ENCODE measurements at regions not wholly inside any gene's neighbourhood (a gene's known extent, or its start where the extent isn't known, plus 50 kb on each side); places are given as distances from the start of the nearest gene placed in this dataset.

GRCh38 chr6:6915813-6916547 is 191.8 kb upstream of the RREB1 start:
- H3K9ac ChIP-seq (ENCODE audit: insufficient read depth in 1 of 2, low read depth in 2 of 2, low read length in 2 of 2), result peak overlapping the region; percentile 17 to 57; a peak in 2 of 4 replicates
- no peaks in the 10 kb centered on the region for H4K20me1 ChIP-seq (replicated peaks; ENCODE audit: control insufficient read depth, insufficient read depth, low read length)
- peaks cover 5 to 16% of the 10 kb centered on the region in 2 experiments; a peak in 4 of 5 replicates for H3K4me1 ChIP-seq (replicated peaks in 1 of 2; ENCODE audit: control insufficient read depth in 2 of 2, insufficient read depth in 2 of 2, low read length in 2 of 2)
- no peaks in the 10 kb centered on the region for H3K79me2 ChIP-seq (ENCODE audit: control insufficient read depth, insufficient read depth, low read length)
- intact Hi-C loops (cut with micrococcal nuclease) (loop anchor here (10.0 kb wide), 1 partner anchor 131 kb away; no protein-coding TSS in a partner anchor), in situ Hi-C loops (cut with MboI) (no loop called here)
- H3K27me3 ChIP-seq (ENCODE audit: control insufficient read depth in 2 of 2, insufficient read depth in 2 of 2, low read length in 2 of 2), result no peaks in the 10 kb centered on the region
- H2AFZ ChIP-seq (ENCODE audit: low read depth, low read length), result peak overlapping the region; percentile 90
- H3K36me3 ChIP-seq (ENCODE audit: control insufficient read depth, insufficient read depth, low read length), result no peaks in the 10 kb centered on the region
- H3K9me3 ChIP-seq (replicated peaks; ENCODE audit: control insufficient read depth, insufficient read depth, low read depth, low read length), result no peaks in the 10 kb centered on the region
- no peaks in the 10 kb centered on the region for H3K9me1 ChIP-seq (ENCODE audit: control insufficient read depth, insufficient read depth, low read length)
- POLR2A ChIA-PET, result interaction anchor here (0.8 to 1.4 kb wide), 2 partner anchors 12 to 300 kb away, joined by 3 to 6 read pairs; no protein-coding TSS in a partner anchor
- BruUV-seq (replicated peaks), result no TSS peak
- H3K27ac ChIP-seq (ENCODE audit: extremely low read depth, low read depth, low read length), result peak overlapping the region; percentile 3; the same call in 1 of the 3 replicates
- no peak overlapping the region for H3K4me3 ChIP-seq
- DNase-seq (ENCODE audit: extremely low read depth in 1 of 4, low spot score in 3 of 4) (no peak), ATAC-seq (peak; percentile 11; the same call in 1 of the 3 replicates), FAIRE-seq (no peak)
- 19% methylated on average over 9 of the region's 9 CpGs for WGBS (ENCODE audit: insufficient coverage, low coverage, missing lambda C conversion rate)
- CTCF ChIA-PET (ENCODE audit: low intra/inter-chr PET ratio), result no interaction called here
- H3K4me2 ChIP-seq (ENCODE audit: insufficient read depth, low read length), result peak overlapping the region; percentile 51
- TF ChIP-seq CEBPB (tag; IDR thresholded peaks at IDR 0.05), result peak; percentile 68
- no peak for TF ChIP-seq SRSF1 (IDR thresholded peaks at IDR 0.05; ENCODE audit: low read depth, low read length)
- no peak for TF ChIP-seq PHF21A (IDR thresholded peaks at IDR 0.05; ENCODE audit: borderline replicate concordance, low read depth)
- TF ChIP-seq FIP1L1 (IDR thresholded peaks at IDR 0.05; ENCODE audit: low read depth, low read length, poor library complexity, severe bottlenecking), result no peak
- no peak for TF ChIP-seq CREM (IDR thresholded peaks at IDR 0.05; ENCODE audit: low read depth)
- no peak for TF ChIP-seq TRIM28 (IDR thresholded peaks at IDR 0.05)
- TF ChIP-seq TAF9B (IDR thresholded peaks at IDR 0.05; ENCODE audit: partially characterized antibody), result no peak
- no peak for TF ChIP-seq PHTF2 (CRISPR knock-in tag; IDR thresholded peaks at IDR 0.05)
- TF ChIP-seq CBFA2T2 (conservative IDR thresholded peaks at IDR 0.05), result no peak
- TF ChIP-seq FOSL1 (tag; conservative IDR thresholded peaks at IDR 0.05), result 0 out of 2 replicates have a peak, but pooled peaks have one; percentile 2
- TF ChIP-seq ZBTB34 (CRISPR knock-in tag; IDR thresholded peaks at IDR 0.05), result no peak
- TF ChIP-seq L3MBTL2 (IDR thresholded peaks at IDR 0.05), result 0 out of 2 replicates have a peak, but pooled peaks have one; percentile 20
- TF ChIP-seq RFX1 (IDR thresholded peaks at IDR 0.05), result no peak
- TF ChIP-seq ZNF318 (IDR thresholded peaks at IDR 0.05; ENCODE audit: borderline replicate concordance in 1 of 2, low read depth in 1 of 2), result no peak

All from K562 (cell line).